Neutrophil (primary cell): ENCODE measurements at regions not wholly inside any gene's neighbourhood (a gene's known extent, or its start where the extent isn't known, plus 50 kb on each side); places are given as distances from the start of the nearest gene placed in this dataset.

Experiments used
- H3K27ac ChIP-seq: fragments of 200-600 bp; sonication (generic); 2 replicates; pipeline ENCODE4 v1.5.1; 2016; ENCODE audit warnings: mild to moderate bottlenecking, moderate library complexity
- H3K27me3 ChIP-seq: fragments of 200-600 bp; sonication (generic); 2 replicates; pipeline ENCODE4 v1.6.0; 2016; ENCODE audit warnings: mild to moderate bottlenecking
- H3K36me3 ChIP-seq: fragments of 200-600 bp; sonication (generic); 2 replicates; pipeline ENCODE4 v1.5.1; 2017
- H3K4me1 ChIP-seq, 2 experiments: fragments of 200-600 bp in 1 of 2; sonication (generic) in 1 of 2; 1 replicate in 1 of 2; 2 replicates in 1 of 2; pipeline versions ENCODE4 v1.5.1 to v1.6.1; 2013 to 2016; ENCODE audit warnings: low read depth in 1 of 2, low read length in 1 of 2, mild to moderate bottlenecking in 1 of 2, moderate library complexity in 1 of 2; ENCODE audit not compliant: control insufficient read depth in 1 of 2, insufficient read depth in 1 of 2
- H3K4me3 ChIP-seq, 2 experiments: fragments of 200-600 bp in 1 of 2; sonication (generic) in 1 of 2; 1 replicate in 1 of 2; 2 replicates in 1 of 2; pipeline ENCODE4 v1.5.1; 2013 to 2016; ENCODE audit warnings: low read depth in 1 of 2, low read length in 1 of 2, mild to moderate bottlenecking in 1 of 2, moderate library complexity in 1 of 2
- H3K9me3 ChIP-seq: fragments of 200-600 bp; sonication (generic); 2 replicates; pipeline ENCODE4 v1.5.1; 2016
- CTCF ChIP-seq: fragments of 200-600 bp; sonication (generic); IDR thresholded peaks from 2 replicates; pipeline ENCODE4 v1.5.1; 2016; ENCODE audit warnings: antibody characterized with exemption

GRCh38 chr3:4008205-4008604 is 209.0 kb downstream of the LRRN1 start:
- H3K9me3 ChIP-seq = no peaks in the 10 kb centered on the region
- no peak overlapping the region for H3K27ac ChIP-seq
- TF ChIP-seq CTCF = no peak
- no peaks in the 10 kb centered on the region for H3K36me3 ChIP-seq
- H3K4me1 ChIP-seq = no peaks in the 10 kb centered on the region
- no peaks in the 10 kb centered on the region for H3K27me3 ChIP-seq
- no peak overlapping the region for H3K4me3 ChIP-seq

- no peaks in the 10 kb centered on the region for H3K27me3 ChIP-seq
- no peak overlapping the region for H3K4me3 ChIP-seq
- H3K27ac ChIP-seq = no peak overlapping the region
- no peaks in the 10 kb centered on the region for H3K4me1 ChIP-seq
- TF ChIP-seq CTCF = no peak
- no peaks in the 10 kb centered on the region for H3K36me3 ChIP-seq
- H3K9me3 ChIP-seq = no peaks in the 10 kb centered on the region
These were observed 211.9 kb downstream of the LRRN1 start for GRCh38 chr3:4011166-4011565.

GRCh38 chr3:4015426-4015825 is 216.2 kb downstream of the LRRN1 start:
- TF ChIP-seq CTCF = no peak
- Histone ChIP-seq H3K9me3 (no peaks in the 10 kb centered on the region), H3K4me3 (no peak overlapping the region), H3K4me1 (no peaks in the 10 kb centered on the region), H3K36me3 (no peaks in the 10 kb centered on the region), H3K27me3 (no peaks in the 10 kb centered on the region), H3K27ac (no peak overlapping the region)

GRCh38 chr3:4019501-4019900 is 220.3 kb downstream of the LRRN1 start:
- Histone ChIP-seq H3K9me3 (no peaks in the 10 kb centered on the region), H3K27ac (no peak overlapping the region), H3K4me3 (no peak overlapping the region), H3K36me3 (no peaks in the 10 kb centered on the region), H3K27me3 (no peaks in the 10 kb centered on the region), H3K4me1 (no peaks in the 10 kb centered on the region)
- TF ChIP-seq CTCF = no peak

- H3K9me3 ChIP-seq = no peaks in the 10 kb centered on the region
- H3K4me3 ChIP-seq = no peak overlapping the region
- no peak overlapping the region for H3K27ac ChIP-seq
- no peaks in the 10 kb centered on the region for H3K4me1 ChIP-seq
- H3K27me3 ChIP-seq = no peaks in the 10 kb centered on the region
- TF ChIP-seq CTCF = no peak
- no peaks in the 10 kb centered on the region for H3K36me3 ChIP-seq
These were observed 221.9 kb downstream of the LRRN1 start for GRCh38 chr3:4021162-4021561.

GRCh38 chr3:4029135-4029534 is 229.9 kb downstream of the LRRN1 start:
- Histone ChIP-seq H3K4me3 (no peak overlapping the region), H3K4me1 (no peaks in the 10 kb centered on the region), H3K27ac (no peak overlapping the region), H3K27me3 (no peaks in the 10 kb centered on the region), H3K9me3 (no peaks in the 10 kb centered on the region), H3K36me3 (no peaks in the 10 kb centered on the region)
- no peak for TF ChIP-seq CTCF
